GM20000 (cell line): ENCODE measurements at regions not wholly inside any gene's neighbourhood (a gene's known extent, or its start where the extent isn't known, plus 50 kb on each side); places are given as distances from the start of the nearest gene placed in this dataset.

Source experiments
- DNase-seq: peaks from one replicate; pipeline ENCODE4 v3.0.0; 2012; ENCODE audit warnings: low spot score
- TF ChIP-seq, protein P1 (sequence below): IDR thresholded peaks from 2 replicates; pipeline ENCODE4 v1.5.1; 2012; ENCODE audit warnings: mild to moderate bottlenecking, control low read depth; ENCODE audit errors: extremely low read depth, missing control alignments

DNA sequence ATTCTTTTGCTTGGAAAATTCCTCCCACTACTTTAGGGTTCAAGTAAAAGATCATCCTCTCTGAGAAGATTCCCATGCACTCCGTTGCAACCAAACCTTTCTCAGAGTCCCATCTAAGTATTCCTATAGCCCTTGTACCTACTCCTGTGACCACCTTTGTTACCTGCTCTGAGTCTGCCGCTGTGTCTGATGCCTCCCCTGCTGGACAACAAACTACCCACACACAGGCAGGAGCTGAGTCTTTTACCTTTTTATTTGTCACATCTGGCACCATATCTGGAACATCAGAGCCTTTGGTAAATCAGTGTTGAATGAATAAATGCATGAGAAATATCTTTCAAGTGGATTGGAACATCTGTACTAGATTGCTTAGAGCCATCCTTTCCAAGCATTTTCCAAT lies 82.1 kb upstream of the FLRT2 start:
- TF ChIP-seq, protein P1, sequence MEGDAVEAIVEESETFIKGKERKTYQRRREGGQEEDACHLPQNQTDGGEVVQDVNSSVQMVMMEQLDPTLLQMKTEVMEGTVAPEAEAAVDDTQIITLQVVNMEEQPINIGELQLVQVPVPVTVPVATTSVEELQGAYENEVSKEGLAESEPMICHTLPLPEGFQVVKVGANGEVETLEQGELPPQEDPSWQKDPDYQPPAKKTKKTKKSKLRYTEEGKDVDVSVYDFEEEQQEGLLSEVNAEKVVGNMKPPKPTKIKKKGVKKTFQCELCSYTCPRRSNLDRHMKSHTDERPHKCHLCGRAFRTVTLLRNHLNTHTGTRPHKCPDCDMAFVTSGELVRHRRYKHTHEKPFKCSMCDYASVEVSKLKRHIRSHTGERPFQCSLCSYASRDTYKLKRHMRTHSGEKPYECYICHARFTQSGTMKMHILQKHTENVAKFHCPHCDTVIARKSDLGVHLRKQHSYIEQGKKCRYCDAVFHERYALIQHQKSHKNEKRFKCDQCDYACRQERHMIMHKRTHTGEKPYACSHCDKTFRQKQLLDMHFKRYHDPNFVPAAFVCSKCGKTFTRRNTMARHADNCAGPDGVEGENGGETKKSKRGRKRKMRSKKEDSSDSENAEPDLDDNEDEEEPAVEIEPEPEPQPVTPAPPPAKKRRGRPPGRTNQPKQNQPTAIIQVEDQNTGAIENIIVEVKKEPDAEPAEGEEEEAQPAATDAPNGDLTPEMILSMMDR = no peak
- no peak for DNase-seq

DNA sequence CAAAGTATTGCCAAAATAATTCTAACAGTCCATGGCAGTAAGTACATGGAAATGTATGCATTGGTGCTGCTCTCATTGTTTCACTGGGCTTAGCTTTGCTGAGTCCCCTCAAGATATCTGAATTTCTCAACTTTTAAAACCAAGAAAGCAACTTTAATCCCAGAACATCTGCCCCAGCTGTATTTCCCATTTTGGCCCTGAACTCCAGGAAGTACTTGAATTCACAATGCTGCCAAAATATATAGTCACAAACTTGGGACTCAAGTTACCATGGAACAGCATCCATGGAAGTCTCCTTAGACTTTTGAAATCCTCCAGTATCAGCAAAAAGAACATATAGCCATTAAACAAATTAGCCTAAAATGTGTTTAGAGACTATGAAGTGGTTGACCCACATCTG lies 78.5 kb upstream of the FLRT2 start:
- no peak for DNase-seq
- TF ChIP-seq, protein P1 = no peak

DNA sequence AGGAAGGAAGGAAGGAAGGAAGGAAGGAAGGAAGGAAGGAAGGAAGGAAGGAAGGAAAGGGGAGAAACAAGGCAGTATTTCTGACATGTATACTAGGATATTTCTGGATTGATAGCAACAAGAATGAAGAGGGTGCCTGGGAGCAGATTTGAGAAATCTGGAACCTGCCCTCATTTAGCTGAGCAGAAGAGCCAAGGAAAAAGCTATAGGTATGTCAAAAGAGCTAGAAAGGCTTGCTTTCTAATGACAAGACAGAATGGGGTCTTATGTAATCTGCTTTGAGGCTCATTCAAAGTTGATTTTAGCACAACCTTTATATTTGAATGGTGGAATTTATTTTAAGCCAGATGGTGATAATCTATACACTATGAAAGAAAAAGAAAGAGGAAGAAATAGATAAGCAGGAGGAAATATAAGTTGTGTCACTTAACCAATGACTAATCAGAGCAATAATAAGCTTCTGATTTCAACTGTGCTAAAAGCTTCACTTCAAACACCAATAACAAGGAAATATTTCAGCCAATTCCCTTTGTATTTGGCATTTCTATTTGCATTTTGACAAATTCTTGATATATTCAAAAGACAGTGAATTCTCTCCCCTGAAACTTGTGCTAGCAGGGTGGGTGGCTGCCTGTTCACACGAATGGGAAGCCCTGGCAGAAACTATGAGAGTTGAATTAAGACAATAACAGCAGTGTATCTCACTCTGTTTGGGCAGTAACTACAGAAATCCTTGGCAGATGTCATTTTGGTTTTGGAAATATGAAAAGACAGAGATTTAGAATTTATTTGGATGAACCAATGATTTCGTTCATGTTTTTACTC lies 76.3 kb upstream of the FLRT2 start:
- TF ChIP-seq, protein P1 = no peak
- DNase-seq = no peak

DNA sequence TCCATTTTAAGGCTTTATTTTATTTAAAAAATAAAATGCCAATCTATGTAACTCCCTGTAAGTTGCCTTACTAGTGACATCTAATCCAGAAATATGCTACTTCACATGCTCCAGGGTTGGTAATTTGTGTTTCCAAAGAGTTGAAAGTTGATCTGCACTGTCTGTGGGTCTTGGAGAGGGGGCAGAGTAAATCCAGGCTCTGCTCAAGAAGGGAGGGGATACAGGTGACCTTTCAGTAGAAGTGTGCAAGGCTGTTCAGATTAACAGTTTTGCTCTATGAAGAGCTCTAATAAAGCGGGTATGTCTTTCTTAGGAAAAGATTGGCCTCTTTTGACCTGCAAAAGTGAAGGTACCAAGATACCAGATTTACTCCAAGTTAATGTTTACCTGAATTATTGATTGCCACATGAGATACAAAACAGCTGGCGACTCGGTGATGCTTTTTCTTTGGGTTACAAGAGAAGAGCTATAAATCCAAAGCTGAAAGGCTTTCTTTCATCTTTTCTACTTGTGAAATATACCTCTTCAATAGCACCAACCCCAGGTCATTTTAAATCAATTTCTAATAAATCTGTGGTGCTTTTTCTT lies 75.6 kb upstream of the FLRT2 start:
- no peak for DNase-seq
- TF ChIP-seq, protein P1 = no peak

DNA sequence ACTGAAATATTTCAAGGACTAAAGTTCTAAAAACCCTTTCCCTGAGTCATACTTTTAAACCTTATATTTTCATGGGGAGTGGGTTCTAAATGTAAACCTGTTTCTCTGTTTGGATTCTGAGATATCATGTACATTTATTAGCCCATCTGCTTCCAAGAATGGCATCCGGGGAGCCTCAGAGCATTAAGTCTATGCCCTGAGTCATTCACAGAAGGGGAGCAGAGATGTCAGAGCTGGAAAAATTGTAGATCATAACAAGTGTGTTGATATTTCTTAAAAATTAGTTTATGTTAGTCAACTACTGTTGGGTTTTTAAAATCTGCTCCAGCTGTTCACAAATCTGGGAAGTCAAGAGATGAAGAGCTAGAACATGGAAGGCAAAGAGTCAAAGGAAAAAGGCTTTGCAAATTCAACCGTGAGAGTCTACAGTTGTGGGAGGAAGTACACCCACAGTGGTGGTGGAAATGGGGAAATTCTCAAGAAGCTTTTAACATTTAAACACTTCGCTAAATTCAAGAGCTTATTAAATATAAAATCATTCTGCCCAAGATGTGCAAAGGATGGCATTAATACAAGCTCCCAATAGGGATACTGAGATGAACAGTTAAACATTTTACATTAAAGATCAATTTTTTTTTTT lies 70.5 kb upstream of the FLRT2 start:
- TF ChIP-seq, protein P1 = no peak
- DNase-seq = no peak

DNA sequence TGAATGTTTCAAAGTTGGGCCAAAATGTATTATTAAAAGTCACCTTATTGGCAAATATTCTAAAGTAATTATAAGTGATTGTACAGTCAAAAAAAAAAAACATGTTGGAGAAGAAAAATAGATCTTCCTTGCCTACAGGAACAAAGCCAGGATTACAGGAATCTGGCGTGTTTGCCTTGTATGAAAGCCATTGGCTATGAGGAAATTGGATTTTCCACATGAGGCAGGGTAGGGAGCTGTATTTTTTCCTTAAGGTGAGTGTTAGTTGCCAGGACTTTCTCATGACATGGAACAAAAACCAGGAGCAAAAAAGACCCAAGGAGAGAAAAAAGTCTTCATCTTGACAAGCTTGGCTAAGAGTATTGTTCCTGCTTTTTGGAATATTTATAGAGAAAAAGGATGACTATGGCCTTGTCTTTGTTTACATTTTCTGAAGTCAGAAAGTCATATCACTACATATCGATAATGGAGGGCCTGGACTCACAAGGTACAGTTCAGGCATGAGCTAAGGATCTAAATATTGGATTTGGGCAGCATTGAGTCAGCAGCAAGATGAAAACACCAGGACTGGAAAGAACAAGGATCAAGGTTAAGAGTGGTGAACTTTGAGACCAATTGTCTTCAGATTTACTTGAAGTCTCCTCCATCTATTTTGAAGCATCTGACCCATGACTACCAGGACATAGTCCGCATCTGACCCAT lies 68.4 kb upstream of the FLRT2 start:
- no peak for DNase-seq
- TF ChIP-seq, protein P1 = no peak

DNA sequence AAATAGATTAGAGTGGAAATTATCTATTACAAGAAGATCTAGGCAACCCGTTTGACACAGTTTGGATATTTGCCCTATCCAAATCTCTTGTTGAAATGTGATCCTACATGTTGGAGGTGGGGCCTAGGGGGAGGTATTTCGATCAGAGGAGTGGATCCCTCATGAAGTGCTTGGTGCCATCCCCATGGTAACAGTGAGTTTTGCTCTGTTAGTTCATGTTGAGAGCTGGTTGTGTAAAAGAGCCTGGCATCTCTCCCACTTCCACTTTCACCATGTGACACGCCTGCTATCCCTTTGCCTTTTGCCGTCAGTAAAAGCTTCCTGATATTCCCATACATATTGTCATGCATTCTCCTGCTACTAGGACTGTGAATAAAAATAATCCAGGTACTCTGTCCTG lies 66.4 kb upstream of the FLRT2 start:
- no peak for DNase-seq
- TF ChIP-seq, protein P1 = no peak
